ENCODE measurements at regions not wholly inside any gene's neighbourhood (a gene's known extent, or its start where the extent isn't known, plus 50 kb on each side); places are given as distances from the start of the nearest gene placed in this dataset.

DNA sequence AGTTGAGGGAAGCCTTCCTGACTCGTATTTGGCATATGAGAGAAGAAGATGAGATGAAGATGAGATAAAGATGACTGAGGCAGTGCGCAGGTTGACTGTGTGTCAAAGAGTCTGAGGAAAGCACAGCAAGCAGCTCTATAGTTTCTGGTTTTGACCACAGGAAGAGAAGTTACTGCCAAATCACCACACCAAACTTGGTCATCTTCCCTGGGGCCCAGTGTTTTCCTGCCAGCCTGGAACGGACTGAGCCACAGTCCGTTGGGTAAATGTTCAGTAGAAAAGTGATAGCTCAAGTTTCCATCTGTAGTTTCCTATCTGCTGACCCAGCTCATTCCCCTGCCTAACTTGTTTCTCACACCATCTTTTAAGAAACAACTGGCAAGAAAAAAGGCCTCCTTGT, 80.7 kb upstream of the ADAMTS19 start:
- TF ChIP-seq POLR2AphosphoS5 (IDR thresholded peaks at IDR 0.05; ENCODE audit: insufficient read depth in 1 of 2, low read depth in 1 of 2) (no peak), POLR2A (IDR thresholded peaks at IDR 0.05) (no peak)
- TF ChIP-seq, protein P1, sequence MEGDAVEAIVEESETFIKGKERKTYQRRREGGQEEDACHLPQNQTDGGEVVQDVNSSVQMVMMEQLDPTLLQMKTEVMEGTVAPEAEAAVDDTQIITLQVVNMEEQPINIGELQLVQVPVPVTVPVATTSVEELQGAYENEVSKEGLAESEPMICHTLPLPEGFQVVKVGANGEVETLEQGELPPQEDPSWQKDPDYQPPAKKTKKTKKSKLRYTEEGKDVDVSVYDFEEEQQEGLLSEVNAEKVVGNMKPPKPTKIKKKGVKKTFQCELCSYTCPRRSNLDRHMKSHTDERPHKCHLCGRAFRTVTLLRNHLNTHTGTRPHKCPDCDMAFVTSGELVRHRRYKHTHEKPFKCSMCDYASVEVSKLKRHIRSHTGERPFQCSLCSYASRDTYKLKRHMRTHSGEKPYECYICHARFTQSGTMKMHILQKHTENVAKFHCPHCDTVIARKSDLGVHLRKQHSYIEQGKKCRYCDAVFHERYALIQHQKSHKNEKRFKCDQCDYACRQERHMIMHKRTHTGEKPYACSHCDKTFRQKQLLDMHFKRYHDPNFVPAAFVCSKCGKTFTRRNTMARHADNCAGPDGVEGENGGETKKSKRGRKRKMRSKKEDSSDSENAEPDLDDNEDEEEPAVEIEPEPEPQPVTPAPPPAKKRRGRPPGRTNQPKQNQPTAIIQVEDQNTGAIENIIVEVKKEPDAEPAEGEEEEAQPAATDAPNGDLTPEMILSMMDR (IDR thresholded peaks at IDR 0.05), result no peak

Measured in vagina (tissue), 2 donors.